ENCODE measurements at regions not wholly inside any gene's neighbourhood (a gene's known extent, or its start where the extent isn't known, plus 50 kb on each side); places are given as distances from the start of the nearest gene placed in this dataset.

GRCh38 chr2:145939949-145940348, 1420.0 kb upstream of the ZEB2 start:
- Histone ChIP-seq H3K27me3 (ENCODE audit: insufficient read depth, poor library complexity, severe bottlenecking) (no peaks in the 10 kb centered on the region), H3K4me3 (replicated peaks; ENCODE audit: insufficient read depth, low read length) (no peak overlapping the region), H3K27ac (replicated peaks) (no peak overlapping the region)
- DNase-seq (ENCODE audit: low read depth in 1 of 2, low spot score in 1 of 2) = no peak
- TF ChIP-seq, protein P1, sequence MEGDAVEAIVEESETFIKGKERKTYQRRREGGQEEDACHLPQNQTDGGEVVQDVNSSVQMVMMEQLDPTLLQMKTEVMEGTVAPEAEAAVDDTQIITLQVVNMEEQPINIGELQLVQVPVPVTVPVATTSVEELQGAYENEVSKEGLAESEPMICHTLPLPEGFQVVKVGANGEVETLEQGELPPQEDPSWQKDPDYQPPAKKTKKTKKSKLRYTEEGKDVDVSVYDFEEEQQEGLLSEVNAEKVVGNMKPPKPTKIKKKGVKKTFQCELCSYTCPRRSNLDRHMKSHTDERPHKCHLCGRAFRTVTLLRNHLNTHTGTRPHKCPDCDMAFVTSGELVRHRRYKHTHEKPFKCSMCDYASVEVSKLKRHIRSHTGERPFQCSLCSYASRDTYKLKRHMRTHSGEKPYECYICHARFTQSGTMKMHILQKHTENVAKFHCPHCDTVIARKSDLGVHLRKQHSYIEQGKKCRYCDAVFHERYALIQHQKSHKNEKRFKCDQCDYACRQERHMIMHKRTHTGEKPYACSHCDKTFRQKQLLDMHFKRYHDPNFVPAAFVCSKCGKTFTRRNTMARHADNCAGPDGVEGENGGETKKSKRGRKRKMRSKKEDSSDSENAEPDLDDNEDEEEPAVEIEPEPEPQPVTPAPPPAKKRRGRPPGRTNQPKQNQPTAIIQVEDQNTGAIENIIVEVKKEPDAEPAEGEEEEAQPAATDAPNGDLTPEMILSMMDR (IDR thresholded peaks at IDR 0.05; ENCODE audit: insufficient read depth, low read length) = no peak
- TF ChIP-seq GABPA (IDR thresholded peaks at IDR 0.05; ENCODE audit: low read depth) (no peak), POLR2AphosphoS5 (IDR thresholded peaks at IDR 0.05; ENCODE audit: low read depth) (no peak), SPI1 (IDR thresholded peaks at IDR 0.05; ENCODE audit: borderline replicate concordance, low read depth) (no peak), REST (IDR thresholded peaks at IDR 0.05; ENCODE audit: insufficient replicate concordance, low read depth) (no peak)

- Histone ChIP-seq H3K4me3 (replicated peaks; ENCODE audit: insufficient read depth, low read length) (no peak overlapping the region), H3K27me3 (ENCODE audit: insufficient read depth, poor library complexity, severe bottlenecking) (no peaks in the 10 kb centered on the region), H3K27ac (replicated peaks) (no peak overlapping the region)
- DNase-seq (ENCODE audit: low read depth in 1 of 2, low spot score in 1 of 2) = no peak
- no peak for TF ChIP-seq POLR2AphosphoS5 (IDR thresholded peaks at IDR 0.05; ENCODE audit: low read depth)
- TF ChIP-seq REST (IDR thresholded peaks at IDR 0.05; ENCODE audit: insufficient replicate concordance, low read depth) = no peak
- TF ChIP-seq SPI1 (IDR thresholded peaks at IDR 0.05; ENCODE audit: borderline replicate concordance, low read depth) = no peak
- TF ChIP-seq, protein P1 (IDR thresholded peaks at IDR 0.05; ENCODE audit: insufficient read depth, low read length) = no peak
- TF ChIP-seq GABPA (IDR thresholded peaks at IDR 0.05; ENCODE audit: low read depth) = no peak
Observed at GRCh38 chr2:145935016-145935415, 1415.1 kb upstream of the ZEB2 start.

GRCh38 chr2:145931781-145932395, 1412.0 kb upstream of the ZEB2 start:
- H3K27ac ChIP-seq (replicated peaks) = no peak overlapping the region
- no peaks in the 10 kb centered on the region for H3K27me3 ChIP-seq (ENCODE audit: insufficient read depth, poor library complexity, severe bottlenecking)
- DNase-seq (ENCODE audit: low read depth in 1 of 2, low spot score in 1 of 2) = no peak
- TF ChIP-seq GABPA (IDR thresholded peaks at IDR 0.05; ENCODE audit: low read depth) = no peak
- no peak for TF ChIP-seq POLR2AphosphoS5 (IDR thresholded peaks at IDR 0.05; ENCODE audit: low read depth)
- TF ChIP-seq, protein P1 (IDR thresholded peaks at IDR 0.05; ENCODE audit: insufficient read depth, low read length) = no peak
- no peak for TF ChIP-seq SPI1 (IDR thresholded peaks at IDR 0.05; ENCODE audit: borderline replicate concordance, low read depth)
- TF ChIP-seq REST (IDR thresholded peaks at IDR 0.05; ENCODE audit: insufficient replicate concordance, low read depth) = no peak
- no peak overlapping the region for H3K4me3 ChIP-seq (replicated peaks; ENCODE audit: insufficient read depth, low read length)

All from HL-60 (cell line).